Osteoblast (primary cell): ENCODE measurements at regions not wholly inside any gene's neighbourhood (a gene's known extent, or its start where the extent isn't known, plus 50 kb on each side); places are given as distances from the start of the nearest gene placed in this dataset.

Experiments used
- DNase-seq: peaks from one replicate; pipeline ENCODE4 v3.0.0; 2011; ENCODE audit warnings: low spot score, mixed read lengths; ENCODE audit not compliant: insufficient read length; ENCODE audit errors: missing footprints
- H2AFZ ChIP-seq: 2 replicates; pipeline ENCODE4 v1.6.0; 2011; ENCODE audit warnings: mild to moderate bottlenecking, low read length
- H3K27ac ChIP-seq: 2 replicates; pipeline ENCODE4 v1.5.1; 2011; ENCODE audit warnings: mild to moderate bottlenecking, low read depth, low read length, moderate library complexity
- H3K27me3 ChIP-seq: 2 replicates; pipeline ENCODE4 v1.6.0; 2012; ENCODE audit warnings: mild to moderate bottlenecking, control low read depth, inconsistent platforms, low read length, moderate library complexity; ENCODE audit not compliant: insufficient read depth
- H3K36me3 ChIP-seq: 2 replicates; pipeline ENCODE4 v1.5.1; 2011; ENCODE audit warnings: mild to moderate bottlenecking, low read length, control low read depth, moderate library complexity; ENCODE audit not compliant: insufficient read depth
- H3K4me1 ChIP-seq: 2 replicates; pipeline ENCODE4 v1.5.1; 2011; ENCODE audit warnings: mild to moderate bottlenecking, low read length, control low read depth, moderate library complexity; ENCODE audit not compliant: insufficient read depth
- H3K4me2 ChIP-seq: 2 replicates; pipeline ENCODE4 v1.6.0; 2011; ENCODE audit warnings: mild to moderate bottlenecking, low read length; ENCODE audit not compliant: insufficient read depth
- H3K4me3 ChIP-seq: fragments of 200-600 bp; sonication (generic); 3 replicates; pipeline ENCODE4 v1.5.1; 2012; ENCODE audit warnings: mild to moderate bottlenecking, low read length, inconsistent platforms; ENCODE audit not compliant: insufficient read depth
- H3K79me2 ChIP-seq: 2 replicates; pipeline ENCODE4 v1.6.0; 2012; ENCODE audit warnings: mild to moderate bottlenecking, low read length, control low read depth, inconsistent platforms; ENCODE audit not compliant: insufficient read depth
- H3K9me3 ChIP-seq: 2 replicates; pipeline ENCODE4 v1.5.1; 2011; ENCODE audit warnings: low read depth, low read length, control low read depth
- H4K20me1 ChIP-seq: 2 replicates; pipeline ENCODE4 v1.6.0; 2012; ENCODE audit warnings: mild to moderate bottlenecking, low read length, control low read depth; ENCODE audit not compliant: insufficient read depth
- TF ChIP-seq, protein P1 (sequence below): IDR thresholded peaks from 2 replicates; pipeline ENCODE4 v1.5.1; 2011; ENCODE audit warnings: mild to moderate bottlenecking, low read depth, low read length, moderate library complexity; ENCODE audit errors: extremely low read depth

DNA sequence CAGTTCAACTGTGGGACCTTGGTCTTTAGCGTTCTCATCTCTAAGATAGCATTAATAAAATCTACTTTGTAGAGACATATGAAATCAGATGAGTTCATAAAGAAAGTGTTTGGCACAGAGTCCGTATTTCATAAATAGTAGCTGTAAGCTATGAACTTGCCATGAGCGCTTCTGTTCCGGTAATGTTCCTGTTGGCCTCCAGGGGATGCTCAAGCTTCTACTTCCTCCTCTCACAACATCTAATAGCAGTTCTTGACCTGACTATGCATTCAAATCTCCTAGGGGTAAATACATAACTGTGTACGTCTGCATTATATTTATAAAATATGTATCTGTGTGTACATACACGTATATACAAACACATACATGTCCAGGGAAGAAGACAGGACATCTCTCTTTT lies 288.2 kb upstream of the TMPO start:
- Histone ChIP-seq H3K27ac (no peak overlapping the region), H3K27me3 (no peaks in the 10 kb centered on the region), H3K4me2 (no peak overlapping the region), H3K4me3 (no peak overlapping the region), H3K79me2 (no peaks in the 10 kb centered on the region), H4K20me1 (no peaks in the 10 kb centered on the region), H3K9me3 (no peaks in the 10 kb centered on the region), H3K4me1 (no peaks in the 10 kb centered on the region), H3K36me3 (no peaks in the 10 kb centered on the region), H2AFZ (no peak overlapping the region)
- DNase-seq = no peak
- TF ChIP-seq, protein P1, sequence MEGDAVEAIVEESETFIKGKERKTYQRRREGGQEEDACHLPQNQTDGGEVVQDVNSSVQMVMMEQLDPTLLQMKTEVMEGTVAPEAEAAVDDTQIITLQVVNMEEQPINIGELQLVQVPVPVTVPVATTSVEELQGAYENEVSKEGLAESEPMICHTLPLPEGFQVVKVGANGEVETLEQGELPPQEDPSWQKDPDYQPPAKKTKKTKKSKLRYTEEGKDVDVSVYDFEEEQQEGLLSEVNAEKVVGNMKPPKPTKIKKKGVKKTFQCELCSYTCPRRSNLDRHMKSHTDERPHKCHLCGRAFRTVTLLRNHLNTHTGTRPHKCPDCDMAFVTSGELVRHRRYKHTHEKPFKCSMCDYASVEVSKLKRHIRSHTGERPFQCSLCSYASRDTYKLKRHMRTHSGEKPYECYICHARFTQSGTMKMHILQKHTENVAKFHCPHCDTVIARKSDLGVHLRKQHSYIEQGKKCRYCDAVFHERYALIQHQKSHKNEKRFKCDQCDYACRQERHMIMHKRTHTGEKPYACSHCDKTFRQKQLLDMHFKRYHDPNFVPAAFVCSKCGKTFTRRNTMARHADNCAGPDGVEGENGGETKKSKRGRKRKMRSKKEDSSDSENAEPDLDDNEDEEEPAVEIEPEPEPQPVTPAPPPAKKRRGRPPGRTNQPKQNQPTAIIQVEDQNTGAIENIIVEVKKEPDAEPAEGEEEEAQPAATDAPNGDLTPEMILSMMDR = peak; percentile 11

DNA sequence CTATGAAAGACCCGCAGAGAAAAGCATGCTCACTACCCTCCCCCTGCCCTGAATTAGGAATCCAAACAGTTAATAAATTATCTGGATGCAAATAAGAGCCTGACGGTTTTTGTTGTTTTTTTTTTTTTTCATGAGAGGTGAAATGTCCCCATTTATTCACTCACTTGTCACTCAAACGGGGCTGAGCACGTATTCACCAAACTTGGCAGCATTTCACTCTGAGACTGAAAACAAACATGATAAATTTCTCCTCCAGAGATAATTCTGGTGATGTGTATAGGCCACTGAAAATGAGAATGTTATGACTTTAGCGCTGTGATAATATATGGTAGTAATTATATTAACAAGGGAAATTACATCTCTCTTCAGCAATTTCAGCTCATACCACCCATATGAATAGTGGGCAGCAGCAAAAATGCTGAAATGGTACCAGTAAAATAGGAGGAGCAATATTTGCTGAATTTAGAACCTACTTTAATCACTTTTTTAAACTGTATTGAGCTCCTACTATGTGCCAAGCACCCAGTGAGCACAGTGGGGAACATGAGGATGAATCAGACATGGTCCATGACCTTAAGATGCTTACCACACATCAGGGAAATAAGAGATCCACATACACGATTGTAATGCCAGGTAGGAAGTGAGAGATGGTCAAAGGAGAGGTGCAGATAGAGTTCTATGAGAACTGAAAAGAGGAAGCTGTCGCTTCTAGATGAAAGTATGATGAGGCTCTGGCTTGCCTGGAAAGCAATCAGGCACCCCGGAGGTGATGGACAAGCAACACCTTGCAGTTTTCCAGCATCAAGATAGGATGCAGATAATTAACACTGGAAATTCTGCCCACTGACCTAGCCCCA lies 286.5 kb upstream of the TMPO start:
- Histone ChIP-seq H3K79me2 (no peaks in the 10 kb centered on the region), H3K36me3 (no peaks in the 10 kb centered on the region), H3K4me3 (no peak overlapping the region), H3K4me1 (no peaks in the 10 kb centered on the region), H3K4me2 (no peak overlapping the region), H3K9me3 (no peaks in the 10 kb centered on the region), H3K27me3 (no peaks in the 10 kb centered on the region), H2AFZ (no peak overlapping the region), H3K27ac (no peak overlapping the region), H4K20me1 (no peaks in the 10 kb centered on the region)
- TF ChIP-seq, protein P1 = no peak
- DNase-seq = no peak

DNA sequence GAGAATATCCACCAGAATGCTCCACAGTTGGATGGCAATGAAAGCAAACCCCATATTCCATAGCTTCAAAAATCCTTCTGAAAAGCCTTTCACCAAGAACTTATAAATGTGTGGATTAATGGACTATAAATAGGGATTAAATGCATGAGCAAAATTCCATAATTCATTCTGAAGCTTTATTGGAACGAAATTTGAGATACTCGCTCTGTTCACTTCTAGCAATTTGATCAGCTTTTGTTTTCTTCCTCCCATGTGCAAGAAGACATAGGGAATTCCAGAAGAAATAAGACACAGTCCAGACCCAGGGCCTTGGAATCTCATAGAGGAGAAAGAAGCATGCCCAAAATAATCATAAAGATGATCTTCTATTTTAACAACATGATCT lies 285.9 kb upstream of the TMPO start:
- Histone ChIP-seq H3K36me3 (no peaks in the 10 kb centered on the region), H4K20me1 (no peaks in the 10 kb centered on the region), H3K9me3 (no peaks in the 10 kb centered on the region), H3K27me3 (no peaks in the 10 kb centered on the region), H3K27ac (no peak overlapping the region), H3K79me2 (no peaks in the 10 kb centered on the region), H3K4me2 (no peak overlapping the region), H3K4me1 (no peaks in the 10 kb centered on the region), H3K4me3 (no peak overlapping the region), H2AFZ (no peak overlapping the region)
- no peak for DNase-seq
- TF ChIP-seq, protein P1 = no peak

DNA sequence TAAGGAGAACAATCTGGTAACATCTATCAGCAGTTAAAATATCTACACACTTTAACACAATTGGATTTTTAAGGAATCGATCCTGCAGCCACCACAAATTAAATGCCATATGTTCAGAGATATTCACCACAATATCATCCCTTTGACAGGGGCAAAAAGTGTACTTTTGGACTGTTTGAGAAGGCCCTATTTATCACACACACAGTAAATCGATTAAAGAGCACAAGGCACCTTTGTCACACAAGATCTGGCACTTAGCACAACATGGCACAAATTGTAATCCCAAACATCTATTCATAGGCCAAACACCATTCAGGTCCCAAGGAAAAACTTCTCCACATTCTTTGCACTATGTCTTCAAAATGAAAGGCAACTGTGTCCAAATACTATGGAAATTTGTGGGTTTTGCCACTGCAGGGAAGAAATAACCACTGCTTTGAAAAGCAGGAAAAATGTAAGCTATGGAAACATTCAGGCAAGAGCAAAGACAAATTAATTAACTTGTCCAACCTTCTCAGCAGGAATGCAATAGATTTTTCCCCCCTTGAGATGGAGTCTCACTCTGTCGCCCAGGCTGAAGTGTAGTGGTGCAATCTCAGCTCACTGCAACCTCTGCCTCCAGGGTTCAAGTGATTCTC lies 282.5 kb upstream of the TMPO start:
- no peaks in the 10 kb centered on the region for H3K79me2 ChIP-seq
- no peak overlapping the region for H2AFZ ChIP-seq
- DNase-seq = no peak
- H3K4me3 ChIP-seq = no peak overlapping the region
- H3K4me2 ChIP-seq = no peak overlapping the region
- H3K4me1 ChIP-seq = no peaks in the 10 kb centered on the region
- TF ChIP-seq, protein P1 = no peak
- no peak overlapping the region for H3K27ac ChIP-seq
- H3K36me3 ChIP-seq = no peaks in the 10 kb centered on the region
- no peaks in the 10 kb centered on the region for H3K27me3 ChIP-seq
- no peaks in the 10 kb centered on the region for H4K20me1 ChIP-seq
- H3K9me3 ChIP-seq = no peaks in the 10 kb centered on the region
